Stimulated activated CD8-positive, alpha-beta memory T cell treated with anti-CD3 and anti-CD28 coated beads, Interleukin-4, amount 100 ng/mL, for 1 hour (primary cell): ENCODE measurements at regions not wholly inside any gene's neighbourhood (a gene's known extent, or its start where the extent isn't known, plus 50 kb on each side); places are given as distances from the start of the nearest gene placed in this dataset.
"Not testable (repeated sequence)": the region's sequence is repeated elsewhere in the genome, so short reads cannot be mapped to it uniquely, and the experiment has no call there.

ENCODE experiments used
- DNase-seq, 2 donors: peaks; one replicate each; pipeline ENCODE4 v3.0.0-alpha.2; 2020; ENCODE audit warnings: low read depth in 2 of 2, low spot score in 1 of 2

- DNase-seq = no peak
These were observed 193.4 kb downstream of the CASP12 start for GRCh38 chr11:104704888-104705287.

- no peak for DNase-seq
These were observed 194.0 kb downstream of the CASP12 start for GRCh38 chr11:104704146-104704830.

DNA sequence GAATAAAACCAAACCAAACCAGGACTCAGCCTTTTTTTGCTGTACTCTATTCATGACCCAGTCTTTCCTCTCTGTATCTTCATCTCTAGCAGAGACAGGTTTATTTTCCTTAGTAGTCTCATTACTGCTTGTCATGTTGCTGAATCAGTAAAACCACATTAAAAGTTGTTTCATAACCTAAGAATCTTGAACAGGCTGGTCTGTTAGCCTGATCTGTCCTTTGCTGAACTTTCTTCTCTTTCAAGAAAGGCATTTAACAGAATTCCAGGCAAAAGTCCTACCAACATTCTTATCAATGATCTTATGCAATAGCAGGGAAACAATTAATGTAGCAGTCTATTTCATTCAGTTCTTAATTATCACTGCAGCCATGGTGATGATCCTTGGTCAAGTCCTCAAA is 197.7 kb downstream of the CASP12 start:
- DNase-seq = no peak

- no peak for DNase-seq
These were observed 198.3 kb downstream of the CASP12 start for GRCh38 chr11:104699981-104700380.

- no peak for DNase-seq
These were observed 203.2 kb downstream of the CASP12 start for GRCh38 chr11:104695065-104695463.

DNA sequence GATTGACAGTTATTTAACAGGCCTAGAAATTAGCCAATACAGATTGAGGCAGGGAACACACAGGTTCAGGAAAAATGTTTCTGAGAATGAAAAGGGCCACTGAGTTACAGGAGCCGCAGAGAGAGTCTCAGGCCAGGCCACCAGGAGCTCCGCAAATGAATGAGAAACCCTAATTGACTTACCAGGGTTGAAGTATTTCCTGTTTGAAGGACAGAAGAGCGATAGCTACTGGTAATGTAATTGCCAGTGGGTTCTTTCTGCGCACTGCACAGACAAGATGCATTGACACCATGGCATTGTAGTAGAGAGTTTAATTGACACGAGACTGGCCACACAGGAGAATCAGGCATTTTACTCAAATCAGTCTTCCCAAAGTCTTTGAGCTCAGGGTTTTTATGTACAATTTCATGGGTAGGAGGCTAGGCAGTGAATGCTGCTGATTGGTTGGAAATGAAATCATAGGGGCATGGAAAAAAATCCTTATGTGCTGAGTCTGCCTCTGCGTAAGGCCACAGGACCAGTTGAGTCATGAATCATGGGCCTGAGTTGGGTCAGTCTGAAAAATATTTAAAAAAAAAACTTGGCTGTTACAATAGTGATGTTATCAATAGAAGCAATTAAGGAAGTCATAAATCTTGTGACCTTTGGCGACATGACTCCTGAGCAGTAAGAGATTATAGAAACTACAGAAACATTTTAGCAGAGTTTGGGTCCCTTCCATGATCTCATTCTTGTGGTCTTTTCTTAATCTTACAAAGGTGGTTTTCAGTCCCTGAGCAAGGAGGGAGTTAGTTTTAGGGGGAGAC is 203.8 kb downstream of the CASP12 start:
- DNase-seq = no peak

GRCh38 chr11:104692751-104693150 is 205.5 kb downstream of the CASP12 start:
- no peak for DNase-seq

DNA sequence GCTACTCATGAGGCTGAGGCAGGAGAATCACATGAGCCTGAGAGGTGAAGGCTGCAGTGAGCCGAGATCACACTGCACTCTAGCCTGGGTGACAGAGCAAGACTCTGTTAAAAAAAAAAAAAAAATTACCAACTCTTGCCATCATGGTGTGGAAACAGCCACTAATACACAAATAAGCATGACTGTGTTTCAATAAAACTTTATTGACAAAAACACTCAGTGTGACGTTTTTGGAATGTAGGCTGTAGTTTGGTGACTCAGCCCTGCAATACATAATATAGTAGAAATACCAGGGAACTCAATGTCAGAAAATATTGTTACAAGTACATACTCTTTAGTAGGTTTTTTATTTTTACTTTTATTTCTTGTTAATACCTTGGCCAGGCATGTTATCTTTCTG is 207.1 kb downstream of the CASP12 start:
- DNase-seq = no peak

DNA sequence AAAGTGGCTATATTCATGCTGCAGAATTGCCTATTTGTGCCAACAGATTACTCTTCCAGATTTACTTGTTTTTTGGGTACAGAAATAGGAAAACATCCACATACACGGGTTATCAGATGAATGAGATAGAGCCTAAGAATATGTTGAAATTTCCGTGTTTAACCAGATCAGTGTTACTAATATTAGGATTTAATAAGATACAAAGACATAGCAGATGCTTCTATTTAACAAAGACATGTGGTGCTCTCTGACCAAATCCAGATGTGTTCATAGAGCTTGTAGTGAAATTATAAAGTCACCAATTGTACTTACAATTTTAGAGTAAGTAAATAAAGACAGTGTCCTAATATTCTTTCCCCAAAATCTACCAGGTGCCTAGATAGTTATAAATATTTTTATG is 208.0 kb downstream of the CASP12 start:
- no peak for DNase-seq

DNA sequence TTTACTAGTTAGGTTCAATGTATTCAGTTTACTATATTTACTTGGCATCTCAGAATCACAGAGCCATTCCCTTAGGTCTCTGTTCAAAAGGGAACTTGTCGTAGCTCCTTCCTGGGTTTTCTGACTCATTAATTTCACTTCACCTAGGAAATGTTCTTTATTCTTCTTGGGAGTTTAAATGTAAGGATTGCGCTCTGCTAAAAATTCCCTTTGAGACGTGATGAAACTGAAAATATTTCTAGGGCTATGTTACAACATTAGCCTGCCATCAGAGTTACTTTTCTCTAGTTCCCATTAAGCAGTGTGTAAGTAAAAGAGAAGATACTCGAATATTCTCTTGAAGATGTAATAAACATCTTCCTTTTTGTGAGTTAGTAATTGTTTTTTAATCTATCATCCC is 209.5 kb downstream of the CASP12 start:
- no peak for DNase-seq

GRCh38 chr11:104682206-104682605 is 216.1 kb downstream of the CASP12 start:
- DNase-seq = no peak

GRCh38 chr11:104679258-104679657 is 219.0 kb downstream of the CASP12 start:
- no peak for DNase-seq

DNA sequence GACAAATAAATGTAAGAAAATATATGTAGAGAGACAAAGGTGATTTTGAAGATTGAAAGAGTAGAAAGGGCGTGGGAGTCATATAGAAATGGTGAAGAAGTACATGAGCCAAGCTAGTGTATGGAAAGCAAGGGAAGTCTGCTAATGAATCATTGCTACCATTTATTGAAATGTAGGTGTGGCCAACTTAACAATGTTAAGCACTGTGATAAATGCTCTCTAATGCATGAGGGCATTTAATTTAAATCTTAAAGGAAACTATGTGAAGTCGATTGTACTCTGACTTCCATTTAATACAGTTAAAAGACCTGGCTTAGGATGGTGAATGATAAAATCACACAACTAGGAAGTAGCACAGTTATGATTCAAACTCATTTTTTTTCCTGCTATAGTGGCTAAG is 219.9 kb downstream of the CASP12 start:
- no peak for DNase-seq

GRCh38 chr11:104677069-104677468 is 221.2 kb downstream of the CASP12 start:
- DNase-seq = not testable (repeated sequence)

GRCh38 chr11:104672897-104673296 is 225.4 kb downstream of the CASP12 start:
- DNase-seq = no peak

DNA sequence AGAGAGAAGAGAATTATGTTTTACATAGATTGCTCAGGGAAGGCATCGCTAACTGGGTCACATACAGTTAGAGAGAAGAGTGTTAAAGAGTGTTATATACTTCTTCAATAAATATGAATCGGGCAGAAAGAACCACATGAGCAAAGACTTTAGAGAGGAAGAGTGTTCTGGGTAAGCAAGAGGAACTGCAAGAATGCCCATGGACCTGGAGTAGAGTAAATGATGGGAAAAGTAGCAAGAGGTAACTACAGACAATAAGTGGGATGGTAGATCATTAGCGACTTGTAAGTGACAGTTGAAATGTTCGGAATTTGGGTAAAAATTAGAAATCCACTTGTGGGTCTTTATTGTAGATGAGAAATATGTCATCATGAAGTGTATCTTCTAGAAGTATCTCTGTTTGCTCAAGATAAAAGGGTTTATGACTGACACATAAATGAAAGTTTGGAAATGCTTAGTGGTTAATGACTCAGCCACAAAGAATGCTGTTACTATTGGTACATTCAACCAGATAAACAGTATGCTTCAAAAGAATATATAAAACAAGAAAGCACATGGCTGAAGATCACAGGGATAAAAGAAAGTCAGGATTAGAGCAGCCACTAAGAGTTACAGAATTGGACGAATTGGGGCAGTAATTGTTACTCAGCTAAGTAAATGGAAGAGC is 229.3 kb downstream of the CASP12 start:
- DNase-seq = no peak

DNA sequence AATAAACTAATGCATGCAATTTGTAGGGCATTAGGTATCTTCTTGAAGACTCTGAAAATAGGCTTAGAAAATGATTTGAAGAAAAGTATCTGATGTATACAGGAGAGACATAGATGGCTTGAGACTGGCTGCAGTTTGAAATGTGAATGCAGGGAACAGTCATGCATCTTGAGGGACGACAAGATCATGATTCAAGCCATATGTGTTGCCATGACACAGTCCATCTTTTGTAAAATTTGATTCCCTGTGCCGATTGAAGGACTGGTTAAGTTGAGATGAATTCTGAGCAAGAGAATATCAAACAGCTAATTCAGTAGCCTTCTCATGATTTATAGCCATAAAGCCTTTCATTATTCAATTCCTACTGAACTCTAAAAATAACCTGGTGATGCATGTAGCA is 231.6 kb downstream of the CASP12 start:
- no peak for DNase-seq

DNA sequence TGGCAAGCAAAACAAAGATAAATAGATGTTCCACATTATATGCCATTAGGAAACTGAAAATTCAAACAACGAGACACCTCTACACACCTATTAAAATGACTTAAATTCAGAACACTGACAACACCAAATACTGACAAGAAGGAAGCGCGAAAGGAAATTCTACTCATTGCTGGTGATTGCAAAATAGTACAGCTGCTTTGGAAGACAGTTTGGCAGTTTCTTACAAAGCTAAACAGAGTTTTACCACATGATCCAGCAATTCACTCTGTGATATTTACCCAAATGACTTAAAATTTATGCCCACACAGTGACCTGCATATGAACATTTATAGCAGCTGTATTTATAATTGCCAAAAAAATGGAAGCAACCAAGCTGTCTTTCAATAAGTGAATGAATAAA is 232.6 kb downstream of the CASP12 start:
- no peak for DNase-seq

- DNase-seq = no peak
These were observed 234.8 kb downstream of the CASP12 start for GRCh38 chr11:104663190-104664140.

- no peak for DNase-seq
These were observed 236.4 kb downstream of the CASP12 start for GRCh38 chr11:104661901-104662300.

DNA sequence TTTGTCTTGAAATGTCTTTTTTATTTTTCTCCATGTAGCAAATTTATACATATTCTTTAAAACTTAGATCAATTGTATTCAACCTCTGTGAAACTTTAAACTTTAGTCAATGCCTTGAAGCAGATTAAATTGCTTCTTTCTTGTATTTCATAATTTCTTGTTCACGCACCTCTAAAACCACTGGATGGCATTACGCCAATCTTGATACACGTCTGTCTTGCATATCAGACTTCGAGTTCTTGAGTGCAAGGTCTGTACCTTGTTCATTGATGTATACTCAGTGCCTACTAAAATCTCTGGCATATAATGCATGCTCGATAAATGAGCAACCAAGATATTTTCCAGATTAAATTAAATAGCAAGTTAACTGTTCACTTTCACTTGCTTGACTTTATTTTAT is 236.8 kb downstream of the CASP12 start:
- DNase-seq = no peak
